Sigmoid colon (tissue), 6 donors: ENCODE measurements at regions not wholly inside any gene's neighbourhood (a gene's known extent, or its start where the extent isn't known, plus 50 kb on each side); places are given as distances from the start of the nearest gene placed in this dataset.

Source experiments
- DNase-seq: peaks from one replicate; pipeline ENCODE4 v3.0.0-alpha.2; 2019
- H3K27ac ChIP-seq, 4 donors: fragments of 200-600 bp; sonication (generic); one replicate each; pipeline ENCODE4 v1.5.1; 2016 to 2019; ENCODE audit warnings: mild to moderate bottlenecking in 1 of 4
- H3K27me3 ChIP-seq, 3 donors: fragments of 200-600 bp; sonication (generic); one replicate each; pipeline ENCODE4 v1.5.1; 2019; ENCODE audit warnings: mild to moderate bottlenecking in 1 of 3
- H3K36me3 ChIP-seq, 4 donors: fragments of 200-600 bp; sonication (generic); one replicate each; pipeline ENCODE4 v1.5.1; 2016 to 2019
- H3K4me1 ChIP-seq, 4 donors: fragments of 200-600 bp; sonication (generic); one replicate each; pipeline ENCODE4 v1.5.1; 2017 to 2019
- H3K4me3 ChIP-seq, 4 donors: fragments of 200-600 bp; sonication (generic); one replicate each; pipeline ENCODE4 v1.5.1; 2017 to 2019; ENCODE audit warnings: mild to moderate bottlenecking in 2 of 4, moderate library complexity in 1 of 4
- H3K9me3 ChIP-seq, 4 donors: fragments of 200-600 bp in 3 of 4; sonication (generic) in 3 of 4; one replicate each; pipeline versions ENCODE4 v1.5.1 to v1.6.1; 2013 to 2019
- EP300 ChIP-seq, 4 donors: sonication (generic); formaldehyde crosslinking; IDR thresholded peaks; one replicate each; pipeline ENCODE4 v1.6.1; 2017; ENCODE audit warnings: antibody characterized with exemption in 4 of 4
- POLR2A ChIP-seq, 2 donors: fragments of 450-650 bp; IDR thresholded peaks; one replicate each; pipeline ENCODE4 v1.6.1; 2016; ENCODE audit warnings: antibody characterized with exemption in 2 of 2, mild to moderate bottlenecking in 2 of 2, moderate library complexity in 2 of 2
- POLR2AphosphoS5 ChIP-seq, 4 donors: sonication (generic); formaldehyde crosslinking; IDR thresholded peaks; one replicate each; pipeline ENCODE4 v1.6.1; 2017; ENCODE audit warnings: antibody characterized with exemption in 4 of 4
- WGBS, 2 donors: extraction: QIAGEN DNeasy Blood & Tissue Kit; methylation state at CpG; one replicate each; pipeline ENCODE4 v1.1.7; 2013; 5-methylcytosine and 5-hydroxymethylcytosine counted together
- intact Hi-C: fragments of 100-400 bp; cut with DNase I; formaldehyde crosslinking; loops from one replicate; pipeline ENCODE4 v1.15.1; 2023
- small RNA-seq, 3 donors: library from RNA; depleted of rRNA; stranded (forward); fragments of <200 nt; gene quantifications; one replicate each; pipeline ENCODE3, GENCODE V24; 2016
- TF ChIP-seq, protein P1 (sequence below), 4 experiments: fragments of 450-650 bp in 3 of 4; fragments of 200-600 bp in 1 of 4; IDR thresholded peaks; one replicate each; pipeline ENCODE4 v1.5.1; 2016 to 2019; ENCODE audit warnings: antibody characterized with exemption in 4 of 4, mild to moderate bottlenecking in 3 of 4, moderate library complexity in 2 of 4
- donor health status: healthy with polysubstance abuse.
- donor health status: healthy.

DNA sequence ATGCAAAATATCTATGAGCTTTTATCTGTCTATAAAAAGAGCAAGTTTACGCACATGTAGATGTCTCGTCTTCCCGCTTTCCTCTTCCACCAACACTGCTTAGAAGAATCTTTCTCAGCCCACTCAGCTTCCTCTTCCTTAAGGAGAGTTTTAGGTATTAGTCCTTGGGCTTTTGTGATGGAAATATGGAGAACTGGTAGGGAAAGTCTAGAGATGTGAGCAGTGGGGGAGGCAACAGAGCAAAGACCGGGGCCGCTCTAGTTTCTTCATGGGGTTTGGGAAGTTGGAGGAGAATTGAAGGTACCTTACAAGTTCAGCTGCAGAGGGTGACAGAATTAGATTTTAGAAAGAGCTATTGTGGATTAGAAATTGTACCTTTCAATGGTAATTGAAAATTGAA, 56.3 kb upstream of the CPNE8 start:
- no peaks in the 10 kb centered on the region for H3K36me3 ChIP-seq
- no peaks in the 10 kb centered on the region for H3K9me3 ChIP-seq
- whole genome bisulfite sequencing, 2 donors, result 90 to 93% methylated on average over 5 of the region's 5 CpGs
- no peak overlapping the region for H3K27ac ChIP-seq
- H3K4me1 ChIP-seq, result no peaks in the 10 kb centered on the region
- intact Hi-C loops, result no loop called here
- no peak overlapping the region for H3K4me3 ChIP-seq
- DNase-seq, result no peak
- TF ChIP-seq, protein P1, sequence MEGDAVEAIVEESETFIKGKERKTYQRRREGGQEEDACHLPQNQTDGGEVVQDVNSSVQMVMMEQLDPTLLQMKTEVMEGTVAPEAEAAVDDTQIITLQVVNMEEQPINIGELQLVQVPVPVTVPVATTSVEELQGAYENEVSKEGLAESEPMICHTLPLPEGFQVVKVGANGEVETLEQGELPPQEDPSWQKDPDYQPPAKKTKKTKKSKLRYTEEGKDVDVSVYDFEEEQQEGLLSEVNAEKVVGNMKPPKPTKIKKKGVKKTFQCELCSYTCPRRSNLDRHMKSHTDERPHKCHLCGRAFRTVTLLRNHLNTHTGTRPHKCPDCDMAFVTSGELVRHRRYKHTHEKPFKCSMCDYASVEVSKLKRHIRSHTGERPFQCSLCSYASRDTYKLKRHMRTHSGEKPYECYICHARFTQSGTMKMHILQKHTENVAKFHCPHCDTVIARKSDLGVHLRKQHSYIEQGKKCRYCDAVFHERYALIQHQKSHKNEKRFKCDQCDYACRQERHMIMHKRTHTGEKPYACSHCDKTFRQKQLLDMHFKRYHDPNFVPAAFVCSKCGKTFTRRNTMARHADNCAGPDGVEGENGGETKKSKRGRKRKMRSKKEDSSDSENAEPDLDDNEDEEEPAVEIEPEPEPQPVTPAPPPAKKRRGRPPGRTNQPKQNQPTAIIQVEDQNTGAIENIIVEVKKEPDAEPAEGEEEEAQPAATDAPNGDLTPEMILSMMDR (IDR thresholded peaks at IDR 0.05), result no peak
- TF ChIP-seq POLR2A (IDR thresholded peaks at IDR 0.05) (no peak), EP300 (IDR thresholded peaks at IDR 0.05) (no peak), POLR2AphosphoS5 (IDR thresholded peaks at IDR 0.05) (no peak)
- no peaks in the 10 kb centered on the region for H3K27me3 ChIP-seq

DNA sequence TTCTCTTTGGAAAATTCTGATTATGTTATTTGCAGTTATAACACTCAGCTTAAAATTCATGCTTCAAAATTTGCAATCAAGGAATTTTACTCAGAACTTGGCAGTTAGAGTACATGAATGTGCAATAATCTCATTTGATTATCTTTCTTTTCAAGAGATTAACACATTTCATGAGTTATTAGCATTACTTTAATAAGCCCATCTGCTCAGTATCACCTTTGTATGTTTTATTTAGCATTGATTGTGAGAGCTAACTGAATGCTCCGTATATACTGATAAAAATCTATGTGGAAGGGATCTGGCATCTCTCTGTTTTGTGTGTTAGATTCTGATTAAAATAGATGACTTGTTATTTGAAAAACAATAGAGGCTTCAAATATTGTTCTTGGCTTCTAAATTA, 55.6 kb upstream of the CPNE8 start:
- H3K4me1 ChIP-seq, result no peaks in the 10 kb centered on the region
- H3K27me3 ChIP-seq, result no peaks in the 10 kb centered on the region
- H3K9me3 ChIP-seq, result no peaks in the 10 kb centered on the region
- 67 to 71% methylated on average over 1 of the region's 1 CpG for WGBS, 2 donors
- H3K27ac ChIP-seq, result no peak overlapping the region
- DNase-seq, result no peak
- no peak overlapping the region for H3K4me3 ChIP-seq
- intact Hi-C loops, result no loop called here
- no peaks in the 10 kb centered on the region for H3K36me3 ChIP-seq
- no peak for TF ChIP-seq EP300 (IDR thresholded peaks at IDR 0.05)
- TF ChIP-seq POLR2AphosphoS5 (IDR thresholded peaks at IDR 0.05), result no peak
- no peak for TF ChIP-seq POLR2A (IDR thresholded peaks at IDR 0.05)
- TF ChIP-seq, protein P1 (IDR thresholded peaks at IDR 0.05), result no peak

- H3K4me3 ChIP-seq, result no peak overlapping the region
- H3K27ac ChIP-seq, result no peak overlapping the region
- H3K9me3 ChIP-seq, result no peaks in the 10 kb centered on the region
- no peak for DNase-seq
- H3K27me3 ChIP-seq, result no peaks in the 10 kb centered on the region
- intact Hi-C loops, result no loop called here
- H3K4me1 ChIP-seq, result no peaks in the 10 kb centered on the region
- no peaks in the 10 kb centered on the region for H3K36me3 ChIP-seq
- no peak for TF ChIP-seq EP300 (IDR thresholded peaks at IDR 0.05)
- TF ChIP-seq, protein P1 (IDR thresholded peaks at IDR 0.05), result no peak
- TF ChIP-seq POLR2A (IDR thresholded peaks at IDR 0.05), result no peak
- TF ChIP-seq POLR2AphosphoS5 (IDR thresholded peaks at IDR 0.05), result no peak
These were observed 50.9 kb upstream of the CPNE8 start for GRCh38 chr12:38956337-38956736.

Small RNA genes in the stretch of these regions (small RNA-seq; reads per million reads assigned to genes)
- gene AC084373.1, result 0 reads per million in 3 donors
